Naive thymus-derived CD8-positive, alpha-beta T cell (primary cell): ENCODE measurements at regions not wholly inside any gene's neighbourhood (a gene's known extent, or its start where the extent isn't known, plus 50 kb on each side); places are given as distances from the start of the nearest gene placed in this dataset.

Source experiments
- ATAC-seq, 2 donors: fragments of 150-1000 bp; cut with Tn5 transposase in 1 of 2; sonication (Bioruptor Pico), chemical (Tn5 transposase) in 1 of 2; 1 replicate in 1 of 2; 2 replicates in 1 of 2; pipeline ENCODE4 v1.10.0; 2021; ENCODE audit warnings: mild to moderate bottlenecking in 2 of 2, moderate library complexity in 2 of 2
- POLR2A ChIA-PET: fragments of 350-600 bp; sonication (Branson Sonifier 250); formaldehyde crosslinking; loops from one replicate; lab custom pipeline; 2021; ENCODE audit warnings: antibody characterized with exemption; lab: Charles Lee
- DNase-seq, 10 donors: peaks; one replicate each; pipeline versions ENCODE4 v3.0.0 to v3.0.0-alpha.2; 2020 to 2022
- H3K27ac Mint-ChIP-seq, 10 donors: one replicate each; pipeline ENCODE4 v1.8.0; 2020 to 2022; ENCODE audit warnings: mild to moderate bottlenecking in 10 of 10, mixed read lengths in 10 of 10, moderate library complexity in 4 of 10, inconsistent platforms in 1 of 10
- H3K27me3 Mint-ChIP-seq, 5 donors: one replicate each; pipeline ENCODE4 v1.8.0; 2021 to 2022; ENCODE audit warnings: mixed read lengths in 5 of 5
- H3K36me3 Mint-ChIP-seq, 3 donors: one replicate each; pipeline ENCODE4 v1.8.0; 2020 to 2022; ENCODE audit warnings: mixed read lengths in 3 of 3, mild to moderate bottlenecking in 2 of 3, inconsistent platforms in 1 of 3
- H3K4me1 Mint-ChIP-seq, 4 donors: one replicate each; pipeline ENCODE4 v1.8.0; 2021 to 2022; ENCODE audit warnings: mixed read lengths in 4 of 4
- H3K4me3 Mint-ChIP-seq, 10 donors: one replicate each; pipeline ENCODE4 v1.8.0; 2020 to 2022; ENCODE audit warnings: mild to moderate bottlenecking in 10 of 10, mixed read lengths in 10 of 10, moderate library complexity in 6 of 10, inconsistent platforms in 1 of 10
- H3K9me3 Mint-ChIP-seq, 9 donors: one replicate each; pipeline ENCODE4 v1.8.0; 2020 to 2022; ENCODE audit warnings: mixed read lengths in 9 of 9, mild to moderate bottlenecking in 3 of 9, inconsistent platforms in 1 of 9, moderate library complexity in 1 of 9

DNA sequence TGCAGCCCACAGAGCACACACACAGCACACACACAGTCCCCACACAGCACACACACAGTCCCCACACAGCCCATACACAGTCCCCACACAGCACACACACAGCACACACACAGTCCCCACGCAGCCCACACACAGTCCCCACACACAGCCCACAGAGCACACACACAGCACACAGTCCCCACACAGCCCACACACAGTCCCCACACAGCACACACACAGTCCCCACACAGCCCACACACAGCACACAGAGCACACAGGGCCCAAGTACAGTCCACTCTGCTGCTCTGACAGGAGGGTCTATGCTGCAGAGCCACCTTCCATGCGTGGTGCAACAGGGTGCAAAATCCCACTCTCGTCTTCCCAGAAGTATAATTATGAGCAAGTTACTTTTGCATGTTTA, 240.5 kb upstream of the SALL3 start:
- ATAC-seq (no peak), DNase-seq (no peak)
- Mint-ChIP-seq H3K27ac (peak overlapping the region in 1 of 10 donors; percentile 28), H3K9me3 (peaks cover 0 to 10% (median 0%) of the 10 kb centered on the region in 9 donors), H3K4me3 (no peak overlapping the region), H3K4me1 (peaks cover 0 to 10% (median 0%) of the 10 kb centered on the region in 4 donors), H3K27me3 (peaks cover 0 to 28% (median 5%) of the 10 kb centered on the region in 5 donors), H3K36me3 (no peaks in the 10 kb centered on the region)
- POLR2A ChIA-PET, result no interaction called here

DNA sequence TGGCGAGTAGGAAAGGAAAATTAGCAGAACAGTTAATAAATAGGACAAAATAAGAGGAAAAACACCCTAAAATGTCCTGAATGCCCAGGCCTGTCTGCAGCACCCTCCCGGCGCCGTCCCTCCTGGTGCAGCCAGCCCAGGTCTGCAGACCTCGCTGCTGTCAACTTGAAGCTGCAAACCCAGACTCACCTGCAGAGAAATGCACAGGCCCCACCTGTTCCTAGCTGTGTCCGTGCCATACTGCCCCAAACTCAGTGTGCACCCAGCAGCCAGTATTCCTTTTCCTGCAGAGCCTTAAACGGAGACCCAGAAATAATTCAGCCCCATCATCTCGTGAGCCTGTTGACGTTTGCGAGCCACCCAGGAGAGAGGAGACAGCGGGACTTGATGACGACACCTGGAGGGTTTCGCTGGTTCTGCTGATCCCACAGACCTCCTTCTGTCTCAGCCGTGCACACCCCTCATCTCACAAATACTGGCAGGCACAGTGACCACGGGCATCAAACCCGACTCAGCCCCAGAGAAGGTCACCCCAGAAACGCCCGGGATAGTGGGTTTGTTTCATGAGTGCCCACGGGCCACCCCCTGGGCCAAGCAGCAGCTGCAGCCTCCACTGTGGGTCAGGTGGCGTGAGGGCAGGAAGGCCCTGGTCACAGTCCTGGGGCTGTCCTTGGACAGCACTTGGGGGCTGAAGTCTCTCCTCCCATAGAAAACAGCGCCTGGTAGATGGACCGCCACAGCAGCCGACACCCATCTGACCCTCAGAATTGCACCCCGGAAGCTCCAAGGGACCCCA, 239.5 kb upstream of the SALL3 start:
- Mint-ChIP-seq H3K4me1 (peaks cover 0 to 10% (median 0%) of the 10 kb centered on the region in 4 donors), H3K4me3 (no peak overlapping the region), H3K27me3 (peaks cover 0 to 28% (median 5%) of the 10 kb centered on the region in 5 donors), H3K36me3 (no peaks in the 10 kb centered on the region), H3K27ac (no peak overlapping the region), H3K9me3 (peaks cover 0 to 10% (median 0%) of the 10 kb centered on the region in 9 donors)
- DNase-seq, result no peak
- no peak for ATAC-seq
- POLR2A ChIA-PET, result no interaction called here

DNA sequence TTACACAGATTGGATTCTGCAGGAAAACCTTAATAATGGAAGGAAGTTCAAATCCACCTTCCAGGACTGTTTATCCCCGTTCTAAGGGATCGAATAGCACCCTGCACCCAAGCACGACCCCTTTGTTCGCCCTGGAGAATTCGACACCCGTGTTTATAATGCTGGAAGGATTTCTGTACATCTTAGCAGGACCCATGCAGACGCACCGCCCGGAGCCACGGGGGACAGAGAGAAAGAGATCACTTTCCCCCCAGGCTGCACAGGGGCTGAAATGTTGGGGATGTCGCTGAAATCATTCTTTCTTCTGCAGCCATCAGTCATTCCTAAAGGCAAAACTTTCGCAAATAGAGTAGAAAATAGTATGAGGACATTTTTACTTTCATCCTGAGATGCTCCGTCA, 238.7 kb upstream of the SALL3 start:
- DNase-seq (no peak), ATAC-seq (no peak)
- Mint-ChIP-seq H3K4me3 (no peak overlapping the region), H3K36me3 (no peaks in the 10 kb centered on the region), H3K4me1 (peaks cover 0 to 10% (median 0%) of the 10 kb centered on the region in 4 donors), H3K27ac (no peak overlapping the region), H3K9me3 (peaks cover 0 to 10% (median 0%) of the 10 kb centered on the region in 9 donors), H3K27me3 (peaks cover 0 to 28% (median 5%) of the 10 kb centered on the region in 5 donors)
- POLR2A ChIA-PET, result no interaction called here

DNA sequence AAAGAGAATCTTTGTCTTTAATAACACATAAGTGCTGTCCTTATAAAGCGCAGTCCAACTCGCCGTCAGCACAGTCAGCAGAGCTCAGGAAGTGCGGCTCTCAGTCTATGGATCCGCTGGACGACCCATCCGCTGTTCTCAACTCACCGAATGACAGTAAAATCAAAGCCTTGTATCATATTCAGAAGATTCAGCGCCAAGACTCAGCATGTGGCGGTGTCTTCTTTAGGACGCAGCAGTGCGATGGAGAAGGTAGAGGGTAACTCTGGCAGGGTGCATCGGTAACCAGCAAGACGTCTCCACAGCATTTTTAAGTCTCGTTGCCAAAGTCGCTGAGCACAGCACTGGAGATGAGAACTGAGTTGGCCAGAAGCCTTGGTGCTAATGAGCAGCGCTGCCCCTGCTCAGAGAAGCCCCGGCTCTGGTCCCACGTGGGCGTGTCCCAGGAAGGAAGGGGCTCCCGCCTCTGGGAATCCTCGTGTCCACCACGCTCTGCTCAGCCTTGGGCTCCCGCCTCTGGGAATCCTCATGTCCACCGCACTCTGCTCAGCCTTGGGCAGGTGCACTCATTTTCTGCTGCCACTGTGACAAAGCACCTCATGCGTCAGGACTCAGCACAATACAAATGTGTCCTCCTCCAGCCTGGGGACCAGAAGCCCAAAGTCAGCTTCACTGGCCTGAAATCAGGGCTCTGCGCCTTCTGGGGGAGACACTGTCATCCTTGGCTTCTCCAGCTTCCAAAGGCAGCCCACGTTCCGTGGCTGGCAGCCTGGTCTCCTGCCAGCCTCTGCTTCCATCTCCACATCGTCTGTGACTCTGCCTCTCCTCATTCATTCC, 238.0 kb upstream of the SALL3 start:
- Mint-ChIP-seq H3K27ac (peak overlapping the region in 1 of 10 donors; percentile 19), H3K27me3 (peaks cover 0 to 28% (median 4%) of the 10 kb centered on the region in 5 donors), H3K4me3 (no peak overlapping the region), H3K9me3 (peaks cover 0 to 10% (median 0%) of the 10 kb centered on the region in 9 donors), H3K36me3 (no peaks in the 10 kb centered on the region), H3K4me1 (peaks cover 0 to 10% (median 0%) of the 10 kb centered on the region in 4 donors)
- POLR2A ChIA-PET, result no interaction called here
- DNase-seq (no peak), ATAC-seq (no peak)

DNA sequence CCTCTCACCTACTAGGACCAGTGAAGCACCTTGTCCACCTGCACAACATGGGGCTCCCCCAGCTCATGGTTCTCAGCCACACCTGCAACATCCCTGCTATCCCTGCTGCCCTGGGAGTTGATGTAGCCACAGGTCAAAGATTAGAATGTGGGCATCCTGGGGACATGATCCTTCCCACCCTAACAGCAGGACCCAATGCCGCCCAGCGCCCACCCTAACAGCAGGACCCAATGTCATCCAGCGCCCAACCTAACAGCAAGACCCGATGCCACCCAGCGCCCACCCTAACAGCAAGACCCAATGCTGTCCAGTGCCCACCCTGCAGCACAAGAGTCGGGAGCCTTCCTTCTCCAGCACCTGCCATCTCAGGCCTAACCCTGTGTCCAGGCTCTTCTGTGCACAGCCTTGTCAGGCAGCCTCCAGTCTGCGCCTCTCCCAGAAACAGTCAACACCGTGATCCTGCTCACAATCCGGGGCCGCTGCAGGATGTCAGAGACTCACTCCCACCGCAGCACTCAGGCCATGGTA, 237.3 kb upstream of the SALL3 start:
- POLR2A ChIA-PET, result no interaction called here
- H3K27ac Mint-ChIP-seq, result no peak overlapping the region
- H3K4me3 Mint-ChIP-seq, result no peak overlapping the region
- peaks cover 0 to 10% (median 0%) of the 10 kb centered on the region in 4 donors for H3K4me1 Mint-ChIP-seq
- peaks cover 0 to 33% (median 7%) of the 10 kb centered on the region in 5 donors for H3K27me3 Mint-ChIP-seq
- DNase-seq, result no peak
- no peak for ATAC-seq
- peaks cover 0 to 10% (median 0%) of the 10 kb centered on the region in 9 donors for H3K9me3 Mint-ChIP-seq
- no peaks in the 10 kb centered on the region for H3K36me3 Mint-ChIP-seq

DNA sequence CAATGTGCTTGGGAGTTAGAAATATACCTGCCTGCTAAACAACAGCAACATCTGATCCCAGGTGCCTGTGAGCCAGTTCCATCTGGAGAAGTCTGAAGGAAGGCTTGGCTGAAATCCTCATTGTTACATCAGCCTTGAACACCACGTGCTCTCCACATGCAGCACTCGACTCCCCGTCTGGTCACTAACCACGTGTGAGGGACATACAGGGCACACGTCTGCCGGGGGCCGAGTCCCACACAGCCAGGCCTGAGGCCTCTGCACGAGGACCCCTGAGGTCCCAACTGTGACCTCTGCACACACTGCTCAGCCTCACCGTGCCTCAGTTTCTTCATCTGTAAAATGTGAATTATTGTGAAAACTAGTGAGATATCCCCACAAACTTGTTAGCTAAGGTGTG, 236.5 kb upstream of the SALL3 start:
- Mint-ChIP-seq H3K27me3 (peaks cover 0 to 32% (median 7%) of the 10 kb centered on the region in 5 donors), H3K9me3 (peaks cover 0 to 10% (median 0%) of the 10 kb centered on the region in 9 donors)
- ATAC-seq, result no peak

DNA sequence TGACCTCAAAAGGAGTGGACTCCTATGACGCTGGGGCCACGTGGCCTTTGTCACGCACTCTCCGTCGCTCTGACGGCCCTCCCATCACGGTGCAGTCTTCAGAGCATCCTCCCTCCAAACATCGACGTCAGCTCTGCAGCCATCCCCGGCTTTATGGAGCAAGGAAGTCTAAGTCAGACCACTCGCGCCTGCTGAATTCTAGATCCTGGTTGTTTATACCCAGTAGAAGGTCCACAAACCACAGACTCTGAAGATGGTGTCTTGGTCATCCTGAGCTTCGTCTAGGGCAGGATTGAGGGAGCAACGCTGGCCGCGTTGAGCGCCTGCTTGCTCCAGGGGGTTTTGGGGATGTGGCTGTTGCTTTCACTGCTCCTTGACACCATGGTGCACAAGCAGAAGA, 228.0 kb upstream of the SALL3 start:
- H3K9me3 Mint-ChIP-seq, result peaks cover 0 to 8% (median 0%) of the 10 kb centered on the region in 9 donors
- H3K4me1 Mint-ChIP-seq, result no peaks in the 10 kb centered on the region
- POLR2A ChIA-PET, result no interaction called here
- H3K27me3 Mint-ChIP-seq, result peaks cover 2 to 20% (median 8%) of the 10 kb centered on the region in 5 donors
- ATAC-seq (no peak), DNase-seq (no peak)
- H3K4me3 Mint-ChIP-seq, result no peak overlapping the region
- H3K36me3 Mint-ChIP-seq, result no peaks in the 10 kb centered on the region
- H3K27ac Mint-ChIP-seq, result no peak overlapping the region

More for the DNA sequence above, 236.5 kb upstream of the SALL3 start:
- no peak for DNase-seq
- POLR2A ChIA-PET, result no interaction called here
- Mint-ChIP-seq H3K27ac (no peak overlapping the region), H3K4me3 (no peak overlapping the region), H3K36me3 (no peaks in the 10 kb centered on the region), H3K4me1 (peaks cover 0 to 9% (median 0%) of the 10 kb centered on the region in 4 donors)

DNA sequence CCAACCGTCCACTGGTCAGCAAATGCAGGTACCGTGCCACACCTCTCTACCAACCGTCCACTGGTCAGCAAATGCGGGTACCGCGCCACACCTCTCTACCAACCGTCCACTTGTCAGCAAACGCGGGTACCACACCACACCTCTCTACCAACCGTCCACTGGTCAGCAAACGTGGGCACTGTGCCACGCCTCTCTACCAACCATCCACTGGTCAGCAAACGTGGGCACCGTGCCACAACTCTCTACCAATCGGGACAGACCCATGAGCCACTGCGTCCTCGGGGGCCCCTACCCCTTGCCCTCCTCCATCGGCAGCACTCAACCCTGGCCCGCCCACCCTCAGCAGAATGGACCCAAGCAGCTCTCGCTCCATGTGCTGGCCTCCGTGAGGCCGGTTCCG, 226.4 kb upstream of the SALL3 start:
- no peak for DNase-seq
- ATAC-seq, result no peak
- Mint-ChIP-seq H3K27ac (no peak overlapping the region), H3K9me3 (peaks cover 0 to 8% (median 0%) of the 10 kb centered on the region in 9 donors), H3K4me3 (no peak overlapping the region), H3K27me3 (peaks cover 2 to 19% (median 6%) of the 10 kb centered on the region in 5 donors), H3K36me3 (no peaks in the 10 kb centered on the region), H3K4me1 (no peaks in the 10 kb centered on the region)
- POLR2A ChIA-PET, result no interaction called here

DNA sequence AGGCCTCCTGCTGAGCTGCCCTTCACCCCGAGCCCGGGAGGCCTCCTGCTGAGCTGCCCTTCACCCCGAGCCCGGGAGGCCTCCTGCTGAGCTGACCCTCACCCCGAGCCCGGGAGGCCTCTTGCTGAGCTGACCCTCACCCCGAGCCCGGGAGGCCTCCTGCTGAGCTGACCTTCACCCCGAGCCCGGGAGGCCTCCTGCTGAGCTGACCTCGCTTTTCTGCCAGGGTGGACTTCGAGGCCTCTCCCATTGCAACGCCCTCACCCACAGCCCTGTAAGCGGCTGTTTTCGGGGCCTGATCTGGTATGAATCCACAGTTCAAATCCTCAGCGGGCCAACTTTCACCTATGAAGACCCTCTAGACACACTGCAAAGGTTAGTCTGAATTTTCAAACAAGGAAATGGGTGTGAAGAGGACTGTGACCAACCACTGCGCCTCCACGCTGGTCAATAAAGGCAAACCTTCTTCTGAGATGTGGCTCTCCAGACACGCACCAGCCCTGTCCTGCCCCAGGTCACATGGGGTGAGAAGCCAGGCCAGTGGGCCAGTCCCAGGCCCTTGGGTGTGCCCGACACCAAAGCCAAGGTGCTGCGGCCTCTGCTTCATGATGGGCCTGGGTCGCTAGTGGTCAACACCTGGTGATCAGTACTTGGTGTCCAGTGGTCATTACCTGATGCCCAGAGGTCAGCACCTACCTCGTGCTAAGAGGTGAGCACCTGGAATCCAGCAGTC, 225.1 kb upstream of the SALL3 start:
- H3K4me3 Mint-ChIP-seq, result no peak overlapping the region
- ATAC-seq, result no peak
- no peak overlapping the region for H3K27ac Mint-ChIP-seq
- no peak for DNase-seq
- peaks cover 0 to 17% (median 6%) of the 10 kb centered on the region in 5 donors for H3K27me3 Mint-ChIP-seq
- POLR2A ChIA-PET, result no interaction called here
- H3K36me3 Mint-ChIP-seq, result no peaks in the 10 kb centered on the region
- H3K4me1 Mint-ChIP-seq, result no peaks in the 10 kb centered on the region
- peaks cover 0 to 4% (median 0%) of the 10 kb centered on the region in 9 donors for H3K9me3 Mint-ChIP-seq

DNA sequence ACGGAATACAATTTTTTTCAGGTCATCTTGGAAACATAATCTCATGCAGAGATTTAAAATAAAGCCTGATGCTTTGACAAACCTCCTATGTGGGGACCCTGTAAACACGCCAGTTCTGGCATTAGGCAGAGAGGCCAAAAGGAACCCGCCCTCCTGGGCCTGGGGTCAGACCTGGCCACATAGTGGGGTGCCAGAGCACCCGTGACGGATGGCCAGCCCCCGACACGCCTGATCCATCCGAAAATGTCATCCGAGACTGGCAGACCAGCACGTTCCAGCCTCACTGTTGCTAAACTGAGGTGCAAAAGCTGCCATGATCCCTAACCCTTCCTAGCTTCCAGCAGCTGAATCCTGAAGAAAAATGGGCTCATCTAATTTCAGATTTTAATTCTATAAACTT, 222.6 kb upstream of the SALL3 start:
- Mint-ChIP-seq H3K4me3 (no peak overlapping the region), H3K27me3 (peaks cover 0 to 17% (median 6%) of the 10 kb centered on the region in 5 donors), H3K27ac (no peak overlapping the region), H3K36me3 (no peaks in the 10 kb centered on the region), H3K9me3 (peaks cover 0 to 19% (median 0%) of the 10 kb centered on the region in 9 donors), H3K4me1 (no peaks in the 10 kb centered on the region)
- DNase-seq, result no peak
- POLR2A ChIA-PET, result no interaction called here
- ATAC-seq, result no peak

DNA sequence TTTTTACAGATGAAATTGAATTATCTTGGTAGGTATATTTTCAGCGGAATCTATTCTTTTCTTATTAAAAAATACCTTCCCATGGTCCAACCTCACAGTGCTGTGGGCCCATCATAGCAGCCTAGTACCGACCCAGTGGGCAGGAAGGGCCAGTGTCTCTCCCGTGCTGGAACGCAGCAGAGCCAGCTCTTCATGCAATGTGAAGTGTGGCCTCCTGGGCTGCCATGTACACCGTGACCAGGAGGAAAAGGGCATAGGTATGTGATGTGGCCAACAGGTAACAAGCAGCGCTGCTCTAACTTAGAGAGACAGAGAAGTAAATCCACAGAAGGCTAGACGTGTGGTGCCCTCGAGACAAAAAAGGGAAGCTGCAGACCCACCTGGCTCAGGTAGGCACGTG, 221.1 kb upstream of the SALL3 start:
- Mint-ChIP-seq H3K4me3 (no peak overlapping the region), H3K4me1 (no peaks in the 10 kb centered on the region), H3K27me3 (peaks cover 0 to 10% (median 0%) of the 10 kb centered on the region in 5 donors)

DNA sequence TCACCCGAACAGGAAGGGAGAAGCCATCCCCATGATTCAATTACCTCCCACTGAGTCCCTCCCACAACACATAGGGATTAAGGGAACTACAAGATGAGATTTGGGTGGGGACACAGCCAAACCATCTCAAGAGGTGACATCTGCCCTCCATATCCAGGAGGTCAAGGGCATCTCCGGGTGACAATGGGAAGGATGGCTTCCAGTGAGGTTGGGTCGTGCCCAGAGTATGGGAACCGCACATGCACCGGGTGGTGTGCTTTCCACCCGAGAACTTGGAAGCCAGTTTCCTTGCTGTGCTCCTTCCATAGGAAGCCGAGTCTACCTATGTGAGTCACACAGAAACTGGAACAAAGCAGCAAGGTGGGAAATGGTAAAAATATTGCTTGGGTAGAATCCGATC, 216.9 kb upstream of the SALL3 start:
- ATAC-seq, result no peak
- H3K9me3 Mint-ChIP-seq, result peaks cover 0 to 34% (median 6%) of the 10 kb centered on the region in 9 donors

More for the DNA sequence above, 221.1 kb upstream of the SALL3 start:
- DNase-seq (no peak), ATAC-seq (no peak)
- Mint-ChIP-seq H3K27ac (no peak overlapping the region), H3K9me3 (peaks cover 0 to 34% (median 6%) of the 10 kb centered on the region in 9 donors), H3K36me3 (no peaks in the 10 kb centered on the region)
- POLR2A ChIA-PET, result no interaction called here

More for the DNA sequence above, 216.9 kb upstream of the SALL3 start:
- no peak overlapping the region for H3K4me3 Mint-ChIP-seq
- H3K27ac Mint-ChIP-seq, result no peak overlapping the region
- no peaks in the 10 kb centered on the region for H3K36me3 Mint-ChIP-seq
- H3K4me1 Mint-ChIP-seq, result no peaks in the 10 kb centered on the region
- H3K27me3 Mint-ChIP-seq, result peaks cover 0 to 2% (median 0%) of the 10 kb centered on the region in 5 donors
- POLR2A ChIA-PET, result no interaction called here
- DNase-seq, result no peak
